HPDE6-E6E7 (cell line): ENCODE measurements at regions not wholly inside any gene's neighbourhood (a gene's known extent, or its start where the extent isn't known, plus 50 kb on each side); places are given as distances from the start of the nearest gene placed in this dataset.
"Not testable (repeated sequence)": the region's sequence is repeated elsewhere in the genome, so short reads cannot be mapped to it uniquely, and the experiment has no call there.

ENCODE experiments used
- DNase-seq: peaks from one replicate; pipeline ENCODE4 v3.0.0; 2011; ENCODE audit warnings: missing footprints; ENCODE audit errors: extremely low spot score

DNA sequence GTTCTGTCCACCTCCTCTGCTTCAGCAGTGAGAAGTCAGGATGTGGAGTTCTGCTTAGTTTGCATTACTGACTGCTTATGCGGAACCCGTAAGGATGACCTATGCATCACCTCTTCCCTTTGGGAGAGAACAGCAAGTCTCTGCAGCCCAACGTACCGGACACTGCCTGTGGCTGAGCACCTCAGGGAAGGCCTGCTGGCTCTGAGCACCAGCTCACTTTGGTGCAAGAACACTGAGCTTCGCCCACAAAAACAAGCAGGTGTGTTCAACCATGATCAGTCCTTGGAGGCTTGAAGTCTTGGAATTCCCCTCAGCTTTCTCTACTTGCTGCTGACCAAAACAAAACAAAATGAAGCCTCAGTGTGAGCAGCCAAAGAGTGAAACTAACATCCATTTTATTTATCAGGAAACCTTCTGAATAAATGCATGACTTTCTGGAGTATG is 52.7 kb upstream of the NCK2 start:
- no peak for DNase-seq

DNA sequence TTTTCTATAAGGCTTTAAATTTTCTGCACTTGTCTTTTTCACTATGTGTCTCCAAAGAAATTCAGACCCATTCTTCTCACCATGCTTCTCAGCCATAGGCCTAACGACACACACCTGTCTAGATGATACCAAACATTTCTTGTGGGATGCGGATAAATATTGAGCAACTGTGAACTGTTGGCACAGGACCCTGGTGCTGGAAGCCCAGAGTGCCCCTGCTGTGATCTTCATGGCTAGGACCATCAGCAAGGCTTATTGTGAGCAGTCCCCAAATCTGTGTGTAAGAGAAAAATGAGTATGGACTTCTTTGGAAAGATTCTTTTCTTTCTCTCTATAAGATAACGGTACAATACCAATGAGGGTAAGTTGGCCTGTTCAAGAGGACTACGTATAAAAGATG is 54.1 kb upstream of the NCK2 start:
- no peak for DNase-seq

DNA sequence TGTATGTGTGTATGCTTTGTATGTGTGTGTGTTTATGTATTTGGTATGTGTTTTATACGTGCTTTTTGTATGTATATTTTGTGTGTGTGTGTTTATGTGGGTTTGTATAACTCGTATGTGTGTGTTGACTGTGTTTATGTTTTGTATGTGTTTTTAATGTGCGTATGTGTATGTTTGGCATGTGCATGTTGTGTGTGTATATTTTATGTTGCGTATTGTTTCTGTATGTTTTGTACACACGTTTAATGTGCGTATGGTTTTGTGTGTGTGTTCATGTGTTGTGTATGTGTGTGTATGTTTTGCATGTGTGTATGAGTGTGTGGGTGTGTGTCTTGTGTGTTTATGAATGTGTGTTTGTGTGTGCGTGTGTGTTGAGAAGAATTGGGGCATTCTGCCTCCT is 55.2 kb upstream of the NCK2 start:
- DNase-seq: no peak

DNA sequence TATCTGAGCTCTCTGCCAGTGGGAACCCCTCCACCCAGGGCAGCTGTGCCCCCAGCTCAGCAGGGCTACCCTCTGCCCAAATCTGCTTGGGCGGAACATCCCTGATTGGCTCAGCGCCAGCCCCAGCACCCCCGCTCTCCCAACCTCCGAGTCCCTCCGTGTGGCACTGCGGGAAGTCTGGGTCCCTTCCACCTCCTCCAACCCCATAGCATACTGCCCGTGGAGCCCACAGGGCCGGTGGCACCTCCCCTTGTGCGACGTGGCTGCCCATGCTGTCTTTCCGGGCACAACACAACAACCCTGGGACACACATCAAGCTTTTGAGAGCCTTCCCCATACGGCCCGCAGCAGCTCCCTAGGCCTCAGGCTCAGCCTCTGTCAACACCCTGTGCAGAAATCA is 55.8 kb upstream of the NCK2 start:
- no peak for DNase-seq

DNA sequence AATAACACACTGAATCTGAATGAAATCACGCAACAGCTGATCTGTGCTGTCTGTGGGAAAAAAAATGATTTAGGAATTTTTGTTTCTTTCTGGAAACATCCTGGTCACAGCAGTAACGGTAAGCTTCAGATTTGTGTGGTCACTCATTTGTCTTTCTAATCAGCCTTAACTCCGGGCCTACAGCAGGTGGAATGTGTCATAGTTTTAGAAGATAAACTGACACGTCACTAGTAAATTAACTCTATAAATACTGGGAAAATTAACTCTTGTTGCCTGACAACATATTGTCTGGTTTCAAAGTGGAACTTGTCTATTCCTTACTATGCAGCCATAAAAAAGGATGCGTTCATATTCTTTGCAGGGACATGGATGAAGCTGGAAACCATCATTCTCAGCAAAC is 58.1 kb upstream of the NCK2 start:
- DNase-seq: no peak

DNA sequence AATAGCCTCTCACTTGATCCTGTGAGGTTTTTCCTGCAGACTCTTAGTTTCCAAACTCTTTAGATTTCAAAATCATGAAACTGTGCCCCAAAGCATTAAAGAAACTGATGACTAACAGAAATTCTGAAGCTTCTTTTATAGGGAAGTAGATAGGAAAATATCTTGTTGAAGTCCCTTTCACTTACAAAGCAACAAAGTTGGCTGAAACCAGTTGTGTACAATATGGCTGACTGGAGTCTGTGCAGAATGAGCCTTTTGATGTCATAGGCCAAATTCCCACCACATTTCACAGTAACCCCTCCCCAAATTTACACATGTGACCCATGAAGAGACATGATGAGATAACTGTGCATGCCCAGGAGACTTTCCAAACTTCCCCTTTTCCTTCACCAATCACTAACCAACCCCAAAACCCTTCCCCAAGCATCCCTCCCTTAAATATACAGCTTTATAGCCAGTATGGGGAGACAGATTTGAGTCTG is 61.7 kb upstream of the NCK2 start:
- DNase-seq: no peak

DNA sequence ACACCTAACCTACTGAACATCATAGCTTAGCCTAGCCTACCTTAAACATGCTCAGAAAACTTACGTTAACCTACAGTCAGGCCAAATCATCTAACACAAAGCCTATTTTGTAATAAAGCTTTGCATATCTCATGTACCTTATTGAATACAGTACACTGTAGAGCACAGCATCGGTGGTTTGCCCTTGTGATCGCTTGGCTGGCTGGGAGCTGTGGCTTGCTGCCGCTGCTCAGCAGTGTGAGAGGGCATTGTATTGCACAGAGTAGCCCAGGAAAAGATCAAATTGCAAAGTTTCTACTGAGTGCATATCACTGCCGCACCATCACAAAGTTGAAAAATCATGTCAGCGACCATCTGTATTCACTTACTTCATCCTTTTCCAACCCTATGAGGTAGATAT is 62.3 kb upstream of the NCK2 start:
- no peak for DNase-seq

DNA sequence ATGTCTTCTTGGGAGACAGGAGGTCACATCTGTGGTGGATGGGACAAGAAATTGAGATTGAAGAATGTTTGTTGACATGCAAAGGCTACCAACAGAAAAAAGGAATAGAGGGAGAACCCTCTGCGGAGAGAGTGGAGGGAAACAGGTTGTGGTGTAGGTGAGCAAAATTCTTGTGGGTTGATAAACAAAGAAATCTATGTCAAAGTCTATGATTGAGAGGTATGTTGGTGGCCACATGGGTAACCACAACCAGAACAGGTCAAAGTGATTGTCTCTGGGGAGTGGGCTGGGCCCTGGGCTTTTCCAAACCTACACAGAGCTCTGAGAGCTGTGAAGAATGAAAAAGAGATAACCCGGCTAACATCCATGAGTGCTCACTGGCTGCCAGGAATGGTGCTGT is 62.8 kb upstream of the NCK2 start:
- DNase-seq: no peak

DNA sequence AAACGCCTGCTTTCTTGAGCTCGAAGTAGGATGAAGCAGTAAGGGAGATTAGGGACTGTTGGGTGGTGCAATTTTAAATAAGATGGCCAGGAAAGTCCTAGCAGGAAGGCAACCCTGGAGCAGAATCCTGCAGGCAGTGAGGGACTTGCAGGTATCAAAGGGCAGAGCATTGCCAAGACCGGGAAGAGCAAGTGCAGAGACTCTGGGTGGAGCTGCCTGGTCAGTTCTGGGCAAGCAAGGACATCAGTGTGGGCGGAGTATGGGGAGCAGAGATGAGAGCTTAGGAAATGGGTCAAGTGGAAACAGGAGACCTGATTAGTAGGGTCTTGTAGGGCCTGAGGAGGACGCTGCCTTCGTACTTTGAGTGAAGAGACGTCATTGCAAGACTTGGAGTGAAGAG is 64.4 kb upstream of the NCK2 start:
- DNase-seq: no peak

DNA sequence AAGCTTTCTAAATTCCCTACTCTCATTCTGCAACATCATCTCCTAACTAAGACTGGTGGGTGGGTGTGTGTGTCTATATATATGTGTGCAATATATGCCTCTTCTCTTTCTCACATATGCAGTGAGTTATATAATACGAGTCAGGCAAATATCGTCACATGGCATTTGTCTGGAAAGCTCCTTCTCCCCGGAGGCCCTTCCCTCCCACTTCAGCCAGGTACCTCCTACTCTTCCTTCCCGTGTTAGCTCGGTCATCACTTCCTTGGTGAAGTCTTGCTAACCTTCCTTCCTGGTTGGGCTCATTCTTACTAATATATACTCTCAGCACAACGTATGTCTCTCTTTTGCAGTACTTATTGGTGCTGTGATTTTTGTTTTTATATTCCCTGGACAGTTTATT is 66.4 kb upstream of the NCK2 start:
- no peak for DNase-seq

DNA sequence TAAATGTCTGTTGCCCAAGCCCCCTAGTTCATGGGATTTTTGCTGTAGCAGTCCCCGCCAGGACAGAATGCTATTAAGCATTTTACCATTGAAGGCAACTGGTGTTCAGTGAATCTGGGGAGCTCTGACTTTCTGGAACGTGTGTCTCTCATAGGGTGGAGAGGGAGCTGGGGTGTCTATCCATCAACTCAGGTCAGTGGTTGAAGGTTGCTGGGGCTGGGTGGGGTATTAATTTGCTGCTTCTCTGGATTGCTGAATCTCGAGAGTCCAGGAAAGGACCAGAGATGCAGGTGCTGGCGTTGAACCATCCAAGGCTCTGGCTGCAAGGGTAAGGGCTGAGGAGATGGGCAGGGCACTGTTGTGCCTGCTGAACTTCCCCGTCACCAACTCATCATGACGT is 66.8 kb upstream of the NCK2 start:
- DNase-seq: no peak

DNA sequence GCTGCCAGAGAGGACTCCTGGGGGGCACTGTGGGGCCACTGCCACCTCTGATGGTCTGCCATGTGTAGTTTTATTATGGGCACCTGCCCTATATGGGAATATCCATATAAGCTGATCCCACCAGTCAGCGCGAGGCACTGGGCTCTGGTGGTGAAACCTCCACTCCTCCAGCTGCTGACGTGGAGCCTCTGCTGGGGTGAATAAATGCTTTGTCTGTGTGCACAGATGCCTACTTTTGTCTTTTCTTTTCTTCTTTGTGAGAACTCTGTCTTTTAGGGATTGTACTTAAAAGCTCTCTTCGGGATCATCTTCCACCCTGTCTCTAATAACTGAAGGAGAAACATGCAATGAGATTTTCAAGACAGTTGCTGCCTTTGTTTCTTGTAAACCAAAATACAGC is 68.9 kb upstream of the NCK2 start:
- DNase-seq: no peak

DNA sequence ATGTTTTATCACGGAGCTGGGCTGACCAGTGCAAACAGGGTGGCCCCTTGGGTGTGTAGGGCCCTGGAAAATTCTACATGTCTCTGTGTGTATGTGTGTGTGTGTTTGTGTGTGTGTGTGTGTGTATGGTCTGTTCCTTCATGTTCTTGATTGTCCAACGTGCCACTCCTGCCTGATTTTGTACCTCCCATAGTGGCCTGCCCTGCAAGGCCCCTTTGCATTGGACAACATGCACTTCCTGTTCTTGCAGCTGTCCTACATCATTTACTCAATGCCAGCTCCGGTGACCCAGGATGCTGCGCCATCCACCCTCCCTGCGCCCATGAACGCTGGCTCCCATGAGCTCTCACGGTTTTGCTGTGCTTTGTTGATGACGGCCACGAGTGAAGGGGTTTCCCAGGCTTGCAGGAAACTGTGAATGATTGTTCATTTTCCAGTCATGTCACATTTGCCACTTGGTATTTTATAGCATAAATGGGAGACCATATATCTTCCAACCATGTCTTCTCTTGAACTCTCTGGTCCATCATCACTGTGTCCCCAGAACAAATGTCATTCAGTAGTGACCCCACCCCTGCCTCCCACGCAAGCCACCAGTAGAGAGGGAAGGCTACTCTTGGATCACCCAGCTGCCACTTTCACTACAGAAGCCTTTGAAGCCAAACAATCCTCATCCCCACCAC is 69.7 kb upstream of the NCK2 start:
- no peak for DNase-seq

DNA sequence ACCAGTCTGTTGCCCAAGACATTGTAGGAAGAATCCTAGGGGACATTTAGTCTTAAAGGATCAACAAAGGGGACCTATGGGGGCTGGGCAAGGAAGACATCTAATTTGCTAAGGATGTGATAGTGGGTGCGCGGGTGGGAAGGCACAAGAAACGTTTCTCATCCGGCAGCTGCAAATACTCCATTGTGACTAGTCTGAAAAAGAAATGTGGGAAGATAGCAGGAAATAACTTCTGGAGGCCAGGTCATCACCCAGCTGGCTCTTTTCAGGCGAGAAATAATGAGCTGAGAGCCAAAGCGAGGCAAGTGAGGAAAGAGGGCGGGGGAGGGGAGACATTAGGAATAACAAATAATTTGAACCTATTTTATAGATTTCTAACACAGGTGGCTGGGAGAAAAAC is 70.3 kb upstream of the NCK2 start:
- no peak for DNase-seq

DNA sequence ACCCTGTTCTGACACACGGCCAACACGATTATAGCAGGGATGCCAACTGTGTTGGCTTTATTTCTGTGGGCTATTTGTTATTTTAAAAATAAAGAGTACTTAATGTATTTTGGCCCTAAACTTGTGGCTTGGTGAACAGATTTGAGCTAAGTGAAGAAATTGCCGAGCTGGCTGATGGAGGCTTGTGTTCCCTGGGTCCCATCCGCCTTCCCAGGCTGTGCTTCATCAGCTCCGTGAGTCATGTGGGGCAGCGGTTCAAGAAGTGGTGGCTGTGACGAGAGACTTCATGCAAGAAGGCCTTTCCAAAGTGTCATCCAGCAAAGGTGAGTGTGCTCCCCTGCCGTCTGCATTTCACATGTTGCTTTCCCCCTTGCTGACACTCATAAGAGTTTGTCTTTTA is 73.6 kb upstream of the NCK2 start:
- DNase-seq: no peak

DNA sequence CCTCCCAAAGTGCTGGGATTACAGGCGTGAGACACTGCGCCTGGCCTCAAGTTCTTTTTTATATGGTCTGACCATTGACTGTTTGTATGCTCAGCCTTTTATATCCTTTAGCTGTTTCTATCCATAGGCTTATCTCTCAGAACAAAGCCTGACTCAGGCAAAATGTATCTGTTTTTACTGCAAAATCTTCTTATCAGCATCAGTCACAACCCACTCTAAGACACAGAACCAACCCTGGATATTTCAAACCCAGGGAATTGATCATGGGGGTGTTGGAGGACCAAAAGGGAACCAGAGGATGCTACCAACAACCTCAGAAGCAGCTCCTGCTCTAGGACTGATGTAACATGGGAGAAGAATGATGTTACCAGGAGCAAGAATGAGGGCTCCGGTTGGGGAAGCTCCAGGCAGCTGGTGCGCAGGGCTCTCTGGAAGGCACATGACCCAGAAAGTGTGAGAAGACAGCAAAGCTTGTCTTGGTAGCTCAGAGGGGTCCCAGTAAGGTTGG is 75.3 kb upstream of the NCK2 start:
- DNase-seq: no peak

DNA sequence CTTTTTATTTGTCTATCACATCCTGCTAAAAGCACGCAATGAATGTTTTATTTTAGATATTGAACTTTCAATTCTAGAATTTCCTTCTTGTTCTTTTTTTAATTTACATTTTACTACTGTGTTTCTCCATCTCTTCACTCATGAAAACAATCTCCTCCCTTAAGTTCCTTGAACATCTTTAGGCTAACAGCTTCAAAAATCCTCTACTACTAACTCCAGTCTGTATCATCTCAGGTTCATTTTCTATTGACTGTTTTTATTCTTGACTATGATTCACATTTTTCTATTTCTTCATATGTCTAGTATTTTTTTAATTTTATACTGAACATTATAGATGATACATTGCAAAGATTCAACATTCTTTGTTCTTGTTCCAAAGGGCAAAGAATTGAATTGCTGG is 79.2 kb upstream of the NCK2 start:
- DNase-seq: no peak

DNA sequence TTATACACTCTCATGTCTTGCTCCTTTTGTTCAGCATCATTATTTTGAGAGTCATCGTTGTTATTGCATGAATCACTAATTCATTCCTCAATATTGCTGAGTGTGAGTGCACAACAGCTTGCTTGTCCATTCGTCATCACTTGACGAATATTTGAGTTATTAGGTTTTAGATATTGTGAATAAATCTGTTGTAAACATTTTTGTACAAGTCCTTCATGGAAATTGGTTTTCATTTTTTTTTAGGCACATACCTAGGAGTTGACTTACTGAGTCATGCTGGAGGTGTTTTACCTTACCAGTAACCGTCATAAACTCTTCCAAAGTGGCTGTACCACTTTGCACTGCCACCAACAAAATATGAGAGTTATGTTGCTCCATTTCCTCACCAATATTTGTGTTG is 84.2 kb upstream of the NCK2 start:
- DNase-seq: no peak

DNA sequence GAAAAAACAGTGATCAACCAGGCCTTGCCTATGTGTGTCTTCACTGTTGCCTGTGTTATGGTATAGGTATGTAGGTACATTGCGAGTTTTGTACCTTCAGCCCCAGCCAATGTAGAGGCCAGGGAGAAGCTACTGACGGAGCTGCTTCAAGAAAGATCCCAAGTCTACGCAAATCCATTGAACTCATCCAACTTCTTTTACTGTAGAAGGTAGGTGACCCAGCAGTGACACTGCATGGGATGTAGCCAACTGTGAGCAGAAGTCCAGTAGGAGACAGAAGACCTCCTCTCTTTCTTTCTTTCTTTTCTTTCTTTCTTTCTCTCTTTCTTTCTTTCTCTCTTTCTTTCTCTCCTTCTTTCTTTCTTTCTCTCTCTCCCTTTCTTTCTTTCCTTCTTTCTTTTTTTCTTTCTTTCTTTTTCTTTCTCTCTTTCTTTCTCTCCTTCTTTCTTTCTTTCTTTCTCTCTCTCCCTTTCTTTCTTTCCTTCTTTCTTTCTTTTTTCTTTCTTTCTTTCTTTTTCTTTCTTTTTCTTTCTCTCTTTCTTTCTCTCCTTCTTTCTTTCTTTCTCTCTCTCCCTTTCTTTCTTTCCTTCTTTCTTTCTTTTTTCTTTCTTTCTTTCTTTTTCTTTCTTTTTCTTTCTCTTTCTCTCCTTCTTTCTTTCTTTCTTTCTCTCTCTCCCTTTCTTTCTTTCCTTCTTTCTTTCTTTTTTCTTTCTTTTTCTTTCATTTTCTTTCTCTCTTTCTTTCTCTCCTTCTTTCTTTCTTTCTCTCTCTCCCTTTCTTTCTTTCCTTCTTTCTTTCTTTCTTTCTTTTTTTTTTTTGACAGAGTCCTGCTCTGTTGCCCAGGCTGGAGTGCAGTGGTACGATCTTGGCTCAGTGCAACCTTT is 88.7 kb upstream of the NCK2 start:
- not testable (repeated sequence) for DNase-seq

DNA sequence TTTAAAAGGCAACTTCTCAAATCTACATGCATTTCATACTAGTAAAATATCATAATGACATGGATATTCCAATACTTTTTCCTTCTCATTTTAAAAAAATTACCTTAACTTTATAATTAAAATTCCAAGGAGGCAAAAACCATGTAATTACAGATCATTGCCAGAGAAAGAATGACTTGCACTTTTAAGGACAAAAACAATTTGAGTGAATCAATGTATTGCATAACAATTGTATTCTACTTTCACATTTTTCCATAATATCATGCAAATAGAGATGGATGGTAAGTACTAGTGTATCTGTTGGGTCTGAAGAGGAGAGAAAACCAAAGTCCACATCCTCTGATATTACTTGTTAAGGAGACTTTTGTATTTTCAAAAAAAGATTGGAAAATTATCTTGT is 89.5 kb upstream of the NCK2 start:
- no peak for DNase-seq

DNA sequence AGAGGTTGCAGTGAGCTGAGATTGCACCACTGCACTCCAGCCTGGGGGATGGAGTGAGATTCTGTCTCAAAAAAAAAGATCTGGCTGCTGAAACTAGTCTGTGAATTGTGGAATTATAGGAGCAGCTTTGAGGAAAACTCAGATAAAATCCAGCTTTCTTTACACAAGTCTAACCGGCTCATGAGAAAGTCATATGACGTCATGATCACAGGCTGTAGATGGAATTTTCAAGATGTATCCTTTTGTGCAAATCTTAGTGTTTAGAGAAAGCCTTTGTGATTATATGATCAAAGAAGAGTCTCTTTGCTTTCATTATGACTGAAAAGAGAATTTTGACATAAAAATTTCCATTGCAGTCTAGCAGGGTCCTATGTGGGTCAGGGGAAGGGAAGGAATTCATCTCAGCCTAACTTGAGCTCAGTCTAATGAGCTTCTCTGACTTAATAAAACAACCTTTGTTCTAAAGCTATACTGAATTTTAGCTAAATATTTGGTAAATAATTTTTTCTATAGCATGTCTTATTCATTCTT is 90.2 kb upstream of the NCK2 start:
- DNase-seq: no peak

DNA sequence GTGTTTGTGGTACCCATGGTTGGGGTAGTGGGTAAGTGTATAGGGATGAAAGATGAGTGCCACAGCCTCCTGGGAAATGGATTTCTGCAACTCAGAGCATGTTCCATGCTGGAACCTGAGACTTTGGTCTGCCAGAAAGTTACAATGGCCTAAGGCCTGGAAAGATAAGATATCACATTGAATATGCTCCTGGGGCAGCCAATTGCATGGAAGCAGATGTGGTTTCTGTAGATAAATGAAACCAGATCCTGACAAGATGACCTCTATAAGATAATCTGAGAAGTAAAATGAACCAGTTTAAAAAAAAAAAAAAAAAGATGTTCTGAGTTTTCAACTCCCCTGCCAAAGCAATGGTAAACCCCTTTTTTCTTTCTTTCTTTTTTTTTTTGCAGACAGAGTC is 91.4 kb upstream of the NCK2 start:
- DNase-seq: no peak
